CD4-positive, alpha-beta T cell treated with Interleukin-17A for 1 hour (primary cell): ENCODE measurements at regions not wholly inside any gene's neighbourhood (a gene's known extent, or its start where the extent isn't known, plus 50 kb on each side); places are given as distances from the start of the nearest gene placed in this dataset.
"Not testable (repeated sequence)": the region's sequence is repeated elsewhere in the genome, so short reads cannot be mapped to it uniquely, and the experiment has no call there.

ENCODE experiments used
- DNase-seq: peaks from one replicate; pipeline ENCODE4 v3.0.0-alpha.2; 2020

- DNase-seq = not testable (repeated sequence)
Measured at GRCh38 chr1:219863816-219864215, 64.5 kb downstream of the SLC30A10 start.

GRCh38 chr1:219862366-219862765 lies 66.0 kb downstream of the SLC30A10 start:
- DNase-seq = no peak

- DNase-seq = no peak
Measured at GRCh38 chr1:219858980-219859379, 69.4 kb downstream of the SLC30A10 start.

GRCh38 chr1:219847215-219847855 lies 81.0 kb downstream of the SLC30A10 start:
- no peak for DNase-seq

- not testable (repeated sequence) for DNase-seq
Measured at GRCh38 chr1:219839595-219839994, 88.8 kb downstream of the SLC30A10 start.

GRCh38 chr1:219837994-219838294 lies 90.4 kb downstream of the SLC30A10 start:
- no peak for DNase-seq

GRCh38 chr1:219837274-219837993 lies 90.9 kb downstream of the SLC30A10 start:
- DNase-seq = no peak

GRCh38 chr1:219834314-219834917 lies 93.9 kb downstream of the SLC30A10 start:
- no peak for DNase-seq

GRCh38 chr1:219833214-219833815 lies 95.0 kb downstream of the SLC30A10 start:
- DNase-seq = no peak

- DNase-seq = no peak
Measured at GRCh38 chr1:219826290-219826689, 102.1 kb downstream of the SLC30A10 start.

GRCh38 chr1:219825355-219825754 lies 103.0 kb downstream of the SLC30A10 start:
- DNase-seq = no peak

GRCh38 chr1:219824338-219824737 lies 104.0 kb downstream of the SLC30A10 start:
- no peak for DNase-seq

- DNase-seq = no peak
Measured at GRCh38 chr1:219820551-219820950, 107.8 kb downstream of the SLC30A10 start.

GRCh38 chr1:219817914-219818313 lies 110.4 kb downstream of the SLC30A10 start:
- no peak for DNase-seq

GRCh38 chr1:219813294-219813693 lies 115.1 kb downstream of the SLC30A10 start:
- no peak for DNase-seq

- DNase-seq = peak; percentile 6
Measured at GRCh38 chr1:219812491-219813203, 115.7 kb downstream of the SLC30A10 start.

- no peak for DNase-seq
Measured at GRCh38 chr1:219812086-219812485, 116.3 kb downstream of the SLC30A10 start.

GRCh38 chr1:219810451-219810850 lies 117.9 kb downstream of the SLC30A10 start:
- DNase-seq = no peak

- DNase-seq = no peak
Measured at GRCh38 chr1:219808790-219809189, 119.6 kb downstream of the SLC30A10 start.

GRCh38 chr1:219806642-219807041 lies 121.7 kb downstream of the SLC30A10 start:
- DNase-seq = no peak

GRCh38 chr1:219806020-219806419 lies 122.3 kb downstream of the SLC30A10 start:
- no peak for DNase-seq

GRCh38 chr1:219805191-219805590 lies 123.2 kb downstream of the SLC30A10 start:
- no peak for DNase-seq

GRCh38 chr1:219801156-219801820 lies 127.1 kb downstream of the SLC30A10 start:
- no peak for DNase-seq
